ENCODE measurements at regions not wholly inside any gene's neighbourhood (a gene's known extent, or its start where the extent isn't known, plus 50 kb on each side); places are given as distances from the start of the nearest gene placed in this dataset.
"Not testable (repeated sequence)": the region's sequence is repeated elsewhere in the genome, so short reads cannot be mapped to it uniquely, and the experiment has no call there.

DNA sequence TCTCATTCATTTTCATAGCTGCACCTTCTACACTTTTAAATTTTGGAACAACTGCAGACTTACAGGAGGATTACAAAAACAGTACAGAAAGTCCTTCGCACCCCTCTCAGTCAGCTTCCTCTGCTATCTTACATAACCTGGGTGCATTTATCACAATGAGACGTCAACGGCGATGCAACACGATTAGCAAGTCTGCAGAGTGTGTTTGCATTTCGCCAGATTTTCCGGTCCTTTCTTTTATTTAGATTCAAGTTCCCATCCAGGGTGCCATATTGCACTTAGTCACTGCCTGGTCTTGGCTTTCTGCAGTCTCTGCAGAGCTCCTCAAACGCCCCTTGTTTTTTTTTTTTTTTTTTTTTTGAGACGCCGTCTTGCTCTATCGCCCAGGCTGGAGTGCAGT is 85.9 kb downstream of the ASMT start:
- Histone ChIP-seq H4K20me1 (ENCODE audit: insufficient read depth) (no peaks in the 10 kb centered on the region), H3K79me2 (ENCODE audit: insufficient read depth, low read depth) (no peaks in the 10 kb centered on the region), H3K4me3 (IDR thresholded peaks at IDR 0.05; ENCODE audit: insufficient read depth, low read depth, low read length) (no peak overlapping the region), H3K27me3 (ENCODE audit: insufficient read depth, low read depth) (no peaks in the 10 kb centered on the region), H3K36me3 (ENCODE audit: insufficient read depth) (no peaks in the 10 kb centered on the region), H3K4me1 (ENCODE audit: low read depth, poor library complexity, severe bottlenecking) (no peaks in the 10 kb centered on the region), H3K9ac (no peak overlapping the region), H2AFZ (ENCODE audit: low read depth) (no peak overlapping the region), H3K4me2 (no peak overlapping the region), H3K27ac (no peak overlapping the region)
- TF ChIP-seq, protein P1, sequence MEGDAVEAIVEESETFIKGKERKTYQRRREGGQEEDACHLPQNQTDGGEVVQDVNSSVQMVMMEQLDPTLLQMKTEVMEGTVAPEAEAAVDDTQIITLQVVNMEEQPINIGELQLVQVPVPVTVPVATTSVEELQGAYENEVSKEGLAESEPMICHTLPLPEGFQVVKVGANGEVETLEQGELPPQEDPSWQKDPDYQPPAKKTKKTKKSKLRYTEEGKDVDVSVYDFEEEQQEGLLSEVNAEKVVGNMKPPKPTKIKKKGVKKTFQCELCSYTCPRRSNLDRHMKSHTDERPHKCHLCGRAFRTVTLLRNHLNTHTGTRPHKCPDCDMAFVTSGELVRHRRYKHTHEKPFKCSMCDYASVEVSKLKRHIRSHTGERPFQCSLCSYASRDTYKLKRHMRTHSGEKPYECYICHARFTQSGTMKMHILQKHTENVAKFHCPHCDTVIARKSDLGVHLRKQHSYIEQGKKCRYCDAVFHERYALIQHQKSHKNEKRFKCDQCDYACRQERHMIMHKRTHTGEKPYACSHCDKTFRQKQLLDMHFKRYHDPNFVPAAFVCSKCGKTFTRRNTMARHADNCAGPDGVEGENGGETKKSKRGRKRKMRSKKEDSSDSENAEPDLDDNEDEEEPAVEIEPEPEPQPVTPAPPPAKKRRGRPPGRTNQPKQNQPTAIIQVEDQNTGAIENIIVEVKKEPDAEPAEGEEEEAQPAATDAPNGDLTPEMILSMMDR (conservative IDR thresholded peaks at IDR 0.05; ENCODE audit: low read depth, low read length): no peak

DNA sequence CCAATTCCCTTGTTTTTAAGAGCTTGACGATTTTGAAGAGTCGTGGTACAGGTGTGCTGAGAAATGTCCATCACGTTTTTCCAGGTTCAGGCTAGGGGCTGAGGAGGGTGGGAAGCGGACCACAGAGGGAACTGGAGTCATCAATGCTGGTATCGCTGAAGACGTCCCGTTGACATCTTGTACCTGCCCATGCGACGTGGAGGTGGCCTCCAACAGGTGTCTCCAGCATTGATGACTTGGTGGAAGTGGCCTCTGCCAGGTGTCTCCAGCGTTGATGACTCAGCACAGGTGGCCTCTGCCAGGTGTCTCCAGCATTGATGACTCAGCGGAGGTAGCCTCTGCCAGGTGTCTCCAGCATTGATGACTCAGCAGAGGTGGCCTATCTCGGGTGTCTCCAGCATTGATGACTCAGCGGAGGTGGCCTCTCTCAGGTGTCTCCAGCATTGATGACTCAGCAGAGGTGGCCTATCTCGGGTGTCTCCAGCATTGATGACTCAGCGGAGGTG is 86.6 kb downstream of the ASMT start:
- not testable (repeated sequence) for H3K9ac ChIP-seq; H3K4me1 ChIP-seq (ENCODE audit: low read depth, poor library complexity, severe bottlenecking); H4K20me1 ChIP-seq (ENCODE audit: insufficient read depth); H2AFZ ChIP-seq (ENCODE audit: low read depth); H3K27me3 ChIP-seq (ENCODE audit: insufficient read depth, low read depth); H3K36me3 ChIP-seq (ENCODE audit: insufficient read depth); H3K27ac ChIP-seq; H3K79me2 ChIP-seq (ENCODE audit: insufficient read depth, low read depth); H3K4me3 ChIP-seq (IDR thresholded peaks at IDR 0.05; ENCODE audit: insufficient read depth, low read depth, low read length); H3K4me2 ChIP-seq

DNA sequence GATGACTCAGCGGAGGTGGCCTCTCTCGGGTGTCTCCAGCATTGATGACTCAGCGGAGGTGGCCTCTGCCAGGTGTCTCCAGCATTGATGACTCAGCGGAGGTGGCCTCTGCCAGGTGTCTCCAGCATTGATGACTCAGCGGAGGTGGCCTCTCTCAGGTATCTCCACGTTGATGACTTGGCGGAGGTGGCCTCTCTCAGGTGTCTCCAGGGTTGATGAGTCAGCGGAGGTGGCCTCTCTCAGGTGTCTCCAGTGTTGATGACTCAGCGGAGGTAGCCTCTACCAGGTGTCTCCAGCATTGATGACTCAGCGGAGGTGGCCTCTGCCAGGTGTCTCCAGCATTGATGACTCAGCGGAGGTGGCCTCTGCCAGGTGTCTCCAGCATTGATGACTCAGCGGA is 87.3 kb downstream of the ASMT start:
- not testable (repeated sequence) for H2AFZ ChIP-seq (ENCODE audit: low read depth); H3K4me3 ChIP-seq (IDR thresholded peaks at IDR 0.05; ENCODE audit: insufficient read depth, low read depth, low read length); H3K79me2 ChIP-seq (ENCODE audit: insufficient read depth, low read depth); H3K36me3 ChIP-seq (ENCODE audit: insufficient read depth); H3K4me1 ChIP-seq (ENCODE audit: low read depth, poor library complexity, severe bottlenecking); H3K4me2 ChIP-seq; H3K27me3 ChIP-seq (ENCODE audit: insufficient read depth, low read depth); H3K9ac ChIP-seq; H4K20me1 ChIP-seq (ENCODE audit: insufficient read depth); H3K27ac ChIP-seq

DNA sequence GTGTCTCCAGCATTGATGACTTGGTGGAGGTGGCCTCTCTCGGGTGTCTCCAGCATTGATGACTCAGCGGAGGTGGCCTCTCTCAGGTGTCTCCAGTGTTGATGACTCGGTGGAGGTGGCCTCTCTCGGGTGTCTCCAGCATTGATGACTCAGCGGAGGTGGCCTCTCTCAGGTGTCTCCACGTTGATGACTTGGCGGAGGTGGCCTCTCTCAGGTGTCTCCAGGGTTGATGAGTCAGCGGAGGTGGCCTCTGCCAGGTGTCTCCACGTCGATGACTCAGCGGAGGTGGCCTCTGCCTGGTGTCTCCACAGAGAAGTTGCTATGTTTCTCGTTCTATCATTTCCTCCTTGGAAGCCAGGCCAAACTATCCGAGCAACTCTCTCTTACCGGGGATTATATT is 87.7 kb downstream of the ASMT start:
- not testable (repeated sequence) for H4K20me1 ChIP-seq (ENCODE audit: insufficient read depth); H3K27ac ChIP-seq; H3K4me3 ChIP-seq (IDR thresholded peaks at IDR 0.05; ENCODE audit: insufficient read depth, low read depth, low read length); H3K9ac ChIP-seq; H3K4me1 ChIP-seq (ENCODE audit: low read depth, poor library complexity, severe bottlenecking); H3K79me2 ChIP-seq (ENCODE audit: insufficient read depth, low read depth); H2AFZ ChIP-seq (ENCODE audit: low read depth); H3K36me3 ChIP-seq (ENCODE audit: insufficient read depth); H3K4me2 ChIP-seq; H3K27me3 ChIP-seq (ENCODE audit: insufficient read depth, low read depth)

DNA sequence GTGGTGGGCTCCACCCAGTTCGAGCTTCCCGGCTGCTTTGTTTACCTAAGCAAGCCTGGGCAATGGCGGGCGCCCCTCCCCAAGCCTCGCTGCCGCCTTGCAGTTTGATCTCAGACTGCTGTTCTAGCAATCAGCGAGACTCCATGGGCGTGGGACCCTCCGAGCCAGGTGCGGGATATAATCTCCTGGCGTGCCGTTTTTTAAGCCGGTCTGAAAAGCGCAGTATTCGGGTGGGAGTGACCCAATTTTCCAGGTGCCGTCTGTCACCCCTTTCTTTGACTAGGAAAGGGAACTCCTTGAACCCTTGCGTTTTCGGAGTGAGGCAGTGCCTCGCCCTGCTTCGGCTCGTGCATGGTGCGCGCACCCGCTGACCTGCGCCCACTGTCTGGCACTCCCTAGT is 94.4 kb downstream of the ASMT start:
- not testable (repeated sequence) for H3K4me2 ChIP-seq; H3K4me3 ChIP-seq (IDR thresholded peaks at IDR 0.05; ENCODE audit: insufficient read depth, low read depth, low read length); H3K9ac ChIP-seq; H3K36me3 ChIP-seq (ENCODE audit: insufficient read depth); H3K79me2 ChIP-seq (ENCODE audit: insufficient read depth, low read depth); H3K27ac ChIP-seq; H3K4me1 ChIP-seq (ENCODE audit: low read depth, poor library complexity, severe bottlenecking); H4K20me1 ChIP-seq (ENCODE audit: insufficient read depth); H3K27me3 ChIP-seq (ENCODE audit: insufficient read depth, low read depth); H2AFZ ChIP-seq (ENCODE audit: low read depth)

DNA sequence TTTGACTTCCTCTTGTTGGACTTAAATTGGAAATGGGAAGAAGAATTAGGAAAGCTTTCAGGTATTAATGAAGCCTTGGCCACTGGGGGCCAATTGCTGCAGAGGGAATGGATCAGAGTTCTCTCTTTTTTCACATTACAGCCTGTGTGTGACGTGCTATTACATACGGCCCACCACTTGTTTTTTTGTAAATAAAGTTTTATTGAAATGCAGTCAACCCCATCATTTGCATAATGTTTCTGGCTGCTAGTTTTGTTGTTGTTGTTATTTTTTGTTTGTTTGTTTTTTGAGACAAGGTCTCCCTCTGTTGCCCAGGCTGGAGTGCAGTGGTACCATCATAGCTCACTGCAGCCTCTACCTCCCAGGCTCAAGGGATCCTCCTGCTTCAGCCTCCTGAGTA is 98.4 kb downstream of the ASMT start:
- H3K9ac ChIP-seq: no peak overlapping the region
- no peak overlapping the region for H3K4me2 ChIP-seq
- TF ChIP-seq, protein P1 (conservative IDR thresholded peaks at IDR 0.05; ENCODE audit: low read depth, low read length): no peak
- no peak overlapping the region for H3K4me3 ChIP-seq (IDR thresholded peaks at IDR 0.05; ENCODE audit: insufficient read depth, low read depth, low read length)
- H3K79me2 ChIP-seq (ENCODE audit: insufficient read depth, low read depth): no peaks in the 10 kb centered on the region
- H3K27me3 ChIP-seq (ENCODE audit: insufficient read depth, low read depth): no peaks in the 10 kb centered on the region
- H3K27ac ChIP-seq: no peak overlapping the region
- H3K36me3 ChIP-seq (ENCODE audit: insufficient read depth): no peaks in the 10 kb centered on the region
- H4K20me1 ChIP-seq (ENCODE audit: insufficient read depth): no peaks in the 10 kb centered on the region
- no peak overlapping the region for H2AFZ ChIP-seq (ENCODE audit: low read depth)
- H3K4me1 ChIP-seq (ENCODE audit: low read depth, poor library complexity, severe bottlenecking): no peaks in the 10 kb centered on the region
